Upper lobe of left lung (tissue), 4 donors: ENCODE measurements at regions not wholly inside any gene's neighbourhood (a gene's known extent, or its start where the extent isn't known, plus 50 kb on each side); places are given as distances from the start of the nearest gene placed in this dataset.

ENCODE experiments used
- CTCF ChIP-seq, 6 experiments: fragments of 450-650 bp in 4 of 6; fragments of 200-600 bp in 2 of 6; sonication (generic) in 2 of 6; IDR thresholded peaks; one replicate each; pipeline ENCODE4 v1.5.1; 2016 to 2019; ENCODE audit warnings: antibody characterized with exemption in 6 of 6
- EP300 ChIP-seq, 4 donors: sonication (generic); formaldehyde crosslinking; IDR thresholded peaks; one replicate each; pipeline ENCODE4 v1.5.1; 2017; ENCODE audit warnings: antibody characterized with exemption in 4 of 4, control low read depth in 2 of 4
- POLR2A ChIP-seq, 4 donors: fragments of 450-650 bp; IDR thresholded peaks; one replicate each; pipeline ENCODE4 v1.5.1; 2016 to 2017; ENCODE audit warnings: antibody characterized with exemption in 4 of 4, mild to moderate bottlenecking in 2 of 4

GRCh38 chr4:182185491-182185890 lies 57.7 kb upstream of the TENM3 start:
- no peak for TF ChIP-seq CTCF (IDR thresholded peaks at IDR 0.05)
- no peak for TF ChIP-seq EP300 (IDR thresholded peaks at IDR 0.05)
- TF ChIP-seq POLR2A (IDR thresholded peaks at IDR 0.05) = no peak
